NCI-H748 (cell line): ENCODE measurements at regions not wholly inside any gene's neighbourhood (a gene's known extent, or its start where the extent isn't known, plus 50 kb on each side); places are given as distances from the start of the nearest gene placed in this dataset.

Experiments used
- DNase-seq: peaks from one replicate; lab custom pipeline; 2025; ENCODE audit not compliant: unreplicated experiment; lab: John Stamatoyannopoulos, UW

- DNase-seq, result no peak
Observed at GRCh38 chr4:126935801-126936200, 697.0 kb upstream of the INTU start.

- DNase-seq, result no peak
Observed at GRCh38 chr4:126937342-126937741, 695.4 kb upstream of the INTU start.

DNA sequence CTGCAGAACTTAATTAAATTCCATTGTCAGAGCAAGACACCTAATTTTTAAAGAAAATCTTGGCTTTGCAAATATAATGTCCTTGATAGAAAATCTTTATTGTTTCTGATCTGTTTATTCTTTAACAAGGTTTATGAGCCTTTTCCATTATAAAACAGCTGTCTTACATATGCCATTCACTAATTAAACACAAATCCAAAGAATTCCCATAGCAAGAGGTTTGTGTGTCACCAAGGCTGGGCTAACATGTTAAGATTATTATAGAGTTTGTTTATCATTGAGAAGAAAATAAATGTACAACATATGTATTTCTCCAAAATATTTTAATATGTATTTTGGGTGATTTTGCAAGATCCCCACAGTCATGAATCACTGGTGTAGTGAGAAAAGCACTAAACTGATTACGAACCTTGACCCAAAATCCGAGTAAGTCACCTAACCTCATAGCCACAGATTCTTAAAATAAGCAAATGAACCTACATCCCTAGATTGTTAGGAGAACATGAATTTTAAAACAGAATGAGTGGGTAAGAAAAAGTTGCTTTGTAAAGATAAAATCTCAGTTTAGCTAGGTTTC lies 694.8 kb upstream of the INTU start:
- no peak for DNase-seq

GRCh38 chr4:126939401-126939800 lies 693.4 kb upstream of the INTU start:
- DNase-seq, result no peak

GRCh38 chr4:126947536-126947935 lies 685.2 kb upstream of the INTU start:
- no peak for DNase-seq

GRCh38 chr4:126954537-126955291 lies 678.0 kb upstream of the INTU start:
- no peak for DNase-seq

DNA sequence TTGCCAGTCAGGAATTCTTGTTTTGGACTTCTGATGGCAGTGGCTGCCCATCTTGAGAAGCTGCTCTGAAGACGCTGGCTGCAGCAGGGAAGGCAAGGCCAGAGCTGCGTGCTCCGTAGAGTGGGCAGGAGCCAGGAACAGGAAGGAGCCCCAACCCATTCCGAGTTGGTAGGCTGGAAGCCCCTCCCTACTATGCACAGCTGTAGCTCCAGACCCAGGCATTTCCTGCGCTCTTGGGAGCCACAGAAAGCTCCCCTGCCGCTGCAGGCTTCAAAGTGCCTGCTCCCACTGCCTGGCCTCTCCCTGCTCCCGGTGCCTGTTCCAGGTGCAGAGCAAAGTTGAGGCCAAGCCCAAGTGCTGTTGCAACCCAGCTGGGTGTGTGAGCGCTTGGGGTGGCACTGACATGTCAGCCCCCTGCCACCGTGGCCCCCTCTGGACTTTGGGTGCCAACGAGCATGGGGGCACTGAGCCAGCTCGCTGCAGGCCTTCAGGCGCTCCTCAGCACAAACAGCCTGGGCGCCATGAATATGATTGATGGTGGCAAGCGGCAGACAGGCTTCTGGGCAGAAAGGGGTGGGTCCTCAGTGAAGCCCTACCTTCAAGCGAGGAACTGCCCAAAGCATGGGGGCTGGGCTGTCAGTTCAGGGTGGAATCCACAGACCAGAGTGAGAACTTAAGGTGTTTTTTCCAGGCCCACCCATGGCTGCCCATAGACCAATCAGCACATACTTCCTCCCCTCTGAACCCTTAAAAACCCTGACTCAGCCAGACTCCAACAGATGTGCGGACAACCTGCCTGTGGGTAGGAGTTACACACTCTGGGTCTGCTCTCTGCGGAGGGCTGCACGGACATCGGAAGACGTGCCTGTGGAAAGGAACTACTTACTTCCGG lies 677.2 kb upstream of the INTU start:
- no peak for DNase-seq

GRCh38 chr4:126956184-126956897 lies 676.4 kb upstream of the INTU start:
- no peak for DNase-seq

- DNase-seq, result no peak
Observed at GRCh38 chr4:126957556-126957955, 675.2 kb upstream of the INTU start.

GRCh38 chr4:126957987-126958386 lies 674.8 kb upstream of the INTU start:
- no peak for DNase-seq

DNA sequence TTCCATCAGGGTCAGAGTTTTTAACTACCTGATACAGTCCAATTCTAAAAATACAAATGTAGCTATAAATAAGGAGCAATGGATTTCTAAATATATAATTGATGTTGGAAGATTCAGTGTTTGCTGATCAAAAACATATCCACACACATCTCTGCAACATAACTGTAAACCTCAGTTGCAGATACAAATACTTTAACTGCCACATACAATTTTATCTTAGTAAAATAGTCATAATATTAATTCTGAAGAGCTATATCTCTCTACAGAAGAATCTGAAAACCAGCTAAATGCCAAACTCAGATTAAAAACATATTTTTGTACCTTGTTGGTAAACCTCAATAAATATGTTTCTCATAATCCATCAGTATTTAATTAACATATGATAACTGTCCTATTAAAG lies 674.3 kb upstream of the INTU start:
- DNase-seq, result no peak

DNA sequence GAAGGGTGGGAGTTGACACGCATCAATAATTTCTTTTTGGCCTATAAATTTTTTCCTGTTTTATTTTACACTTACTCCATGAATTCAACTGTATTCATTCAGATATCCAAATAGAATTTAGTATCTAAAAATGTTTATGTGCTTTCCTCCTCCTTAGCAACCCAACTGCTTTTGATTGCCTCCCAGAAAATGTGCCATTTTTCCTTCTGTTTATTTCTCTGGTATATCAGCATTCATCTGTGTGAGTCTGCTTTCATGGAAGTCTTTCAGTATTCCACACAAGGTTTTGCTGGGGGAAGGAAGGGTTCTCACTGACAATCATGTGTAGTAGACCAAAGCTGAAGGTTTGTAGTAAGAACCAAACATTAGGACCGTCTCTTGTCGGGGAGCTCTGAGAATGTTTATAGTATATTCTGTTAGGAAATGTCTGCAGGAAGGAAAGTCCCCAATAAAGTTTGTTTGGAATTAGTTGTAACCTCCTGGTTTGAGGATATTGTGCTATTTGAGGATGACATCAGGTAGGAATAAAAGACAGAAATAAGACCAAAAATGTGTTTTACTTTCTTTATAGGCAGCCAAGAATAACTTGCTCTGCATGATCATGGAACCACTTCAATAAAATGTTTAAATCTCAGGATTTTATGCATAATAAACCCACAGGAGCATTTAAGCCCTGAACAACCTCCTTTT lies 673.6 kb upstream of the INTU start:
- DNase-seq, result no peak

- DNase-seq, result no peak
Observed at GRCh38 chr4:126960760-126961159, 672.0 kb upstream of the INTU start.

DNA sequence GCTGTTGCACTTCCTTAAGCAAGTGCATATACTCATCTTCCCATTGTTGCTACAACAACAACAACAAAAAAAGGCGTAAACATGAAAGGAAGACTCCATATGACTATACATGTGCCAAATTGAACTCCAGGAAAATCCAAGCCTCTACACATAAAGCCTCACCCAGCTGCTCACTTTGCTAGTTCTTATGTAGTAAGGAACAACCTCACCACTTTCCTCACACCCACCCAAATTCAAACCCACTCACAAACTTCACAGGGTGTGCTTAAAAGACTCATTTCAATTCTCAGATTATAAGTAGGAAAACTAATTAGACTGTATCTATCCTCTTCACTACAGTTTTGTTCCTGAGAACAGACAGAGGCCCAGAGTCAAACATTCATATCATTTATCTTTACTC lies 671.1 kb upstream of the INTU start:
- no peak for DNase-seq

GRCh38 chr4:126965877-126966276 lies 666.9 kb upstream of the INTU start:
- DNase-seq, result no peak

GRCh38 chr4:126969360-126970235 lies 663.2 kb upstream of the INTU start:
- peak; percentile 3 for DNase-seq

DNA sequence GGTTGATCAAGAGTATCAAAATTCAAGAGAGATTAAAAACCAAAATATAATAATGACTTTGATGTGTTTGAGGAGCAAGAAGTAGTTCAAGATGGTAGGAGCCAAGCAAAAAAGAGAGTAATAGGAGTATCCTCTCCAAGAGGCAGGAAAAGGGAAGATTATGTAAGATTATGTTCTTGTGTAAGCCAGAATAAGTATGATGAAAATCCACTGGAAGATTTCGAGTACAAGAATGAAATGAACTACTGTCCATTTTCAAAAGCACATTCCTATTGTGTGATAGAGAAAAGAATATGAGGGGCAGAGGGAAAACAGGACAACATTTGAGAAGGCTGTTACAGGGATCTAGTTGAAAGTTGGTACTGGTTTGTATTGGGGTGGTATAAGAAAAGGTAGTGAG lies 659.6 kb upstream of the INTU start:
- DNase-seq, result no peak

DNA sequence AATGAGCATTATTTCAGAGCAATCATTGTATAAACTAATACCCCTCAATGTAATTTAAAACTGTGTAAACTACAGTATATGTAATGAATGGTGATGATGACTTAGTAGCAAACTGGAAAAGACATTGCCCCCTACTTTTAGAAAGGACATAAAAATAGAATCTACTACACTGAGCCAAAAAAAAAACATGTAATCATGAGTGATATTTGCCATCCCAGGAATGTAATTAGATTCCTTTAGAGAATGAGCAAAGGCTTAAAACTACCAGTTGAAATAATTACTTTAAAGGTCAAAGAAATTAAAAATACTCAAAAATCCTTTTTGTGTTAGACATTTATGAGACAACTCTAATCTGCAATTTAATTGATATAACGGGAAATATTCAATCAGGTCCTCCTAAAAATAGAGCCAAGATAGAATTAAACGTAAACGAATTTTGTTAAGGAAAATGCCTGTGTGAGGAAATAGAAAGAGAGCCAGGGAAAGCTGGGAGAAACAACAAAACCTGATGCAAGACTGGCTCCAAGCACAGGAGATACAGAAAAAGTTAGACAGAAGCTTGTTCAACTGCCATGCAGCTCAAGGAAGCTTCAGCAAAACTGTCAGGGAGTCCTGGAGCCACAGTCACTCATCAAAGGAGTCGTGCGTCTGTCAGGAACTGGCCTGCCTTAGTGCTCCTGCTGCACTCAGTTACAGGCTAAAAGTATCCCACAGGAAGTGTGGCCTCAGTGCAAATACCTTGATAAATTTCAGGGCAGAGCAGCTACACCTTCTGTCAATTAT lies 655.7 kb upstream of the INTU start:
- DNase-seq, result no peak

DNA sequence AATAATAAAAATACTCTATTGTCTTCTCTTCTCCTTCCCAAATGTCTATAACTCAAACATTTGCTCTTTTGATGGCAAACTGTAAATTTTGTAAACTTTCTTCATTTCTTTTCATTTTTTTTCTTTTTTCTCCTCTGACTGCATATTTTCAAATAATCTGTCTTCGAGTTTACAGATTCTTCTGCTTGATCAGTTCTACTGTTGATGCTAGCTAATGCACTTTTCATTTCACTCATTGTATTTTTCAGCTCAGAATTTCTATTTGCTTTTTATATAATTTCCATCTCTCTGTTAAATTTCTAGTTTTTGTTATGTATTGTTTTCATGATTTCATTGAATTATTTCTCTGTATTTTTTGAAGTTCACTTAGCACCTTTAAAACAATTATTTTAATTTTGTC lies 646.8 kb upstream of the INTU start:
- DNase-seq, result no peak
